Loucy (cell line): ENCODE measurements at regions not wholly inside any gene's neighbourhood (a gene's known extent, or its start where the extent isn't known, plus 50 kb on each side); places are given as distances from the start of the nearest gene placed in this dataset.

ENCODE experiments used
- H2AFZ ChIP-seq: fragments of 200-600 bp; sonication (generic); 2 replicates; pipeline ENCODE4 v1.6.0; 2016; ENCODE audit warnings: antibody characterized with exemption, mild to moderate bottlenecking, low read length, moderate library complexity
- H3F3A ChIP-seq: fragments of 200-600 bp; 2 replicates; pipeline ENCODE4 v1.6.0; 2016; ENCODE audit warnings: antibody characterized with exemption, low read depth, mild to moderate bottlenecking
- H3K27me3 ChIP-seq: fragments of 200-600 bp; sonication (generic); 2 replicates; pipeline ENCODE4 v1.6.1; 2014; ENCODE audit warnings: low read length, mild to moderate bottlenecking; ENCODE audit not compliant: insufficient read depth, poor library complexity, severe bottlenecking
- H3K36me3 ChIP-seq: fragments of 200-600 bp; sonication (generic); 2 replicates; pipeline ENCODE4 v1.6.1; 2016; ENCODE audit warnings: low read length; ENCODE audit not compliant: insufficient read depth
- H3K4me1 ChIP-seq: fragments of 200-600 bp; sonication (generic); 2 replicates; pipeline ENCODE4 v1.5.1; 2014; ENCODE audit warnings: low read length, mild to moderate bottlenecking; ENCODE audit not compliant: insufficient read depth, poor library complexity, severe bottlenecking
- H3K4me2 ChIP-seq: fragments of 200-600 bp; sonication (generic); 2 replicates; pipeline ENCODE4 v1.6.0; 2014; ENCODE audit warnings: antibody characterized with exemption, low read length, low read depth, mild to moderate bottlenecking; ENCODE audit not compliant: poor library complexity, severe bottlenecking
- H3K4me3 ChIP-seq: fragments of 200-600 bp; sonication (generic); 2 replicates; pipeline ENCODE4 v1.5.1; 2014; ENCODE audit warnings: low read length, mild to moderate bottlenecking, mixed read lengths; ENCODE audit not compliant: poor library complexity, severe bottlenecking
- H3K79me2 ChIP-seq: fragments of 200-600 bp; sonication (generic); 2 replicates; pipeline ENCODE4 v1.6.1; 2014; ENCODE audit warnings: low read length; ENCODE audit not compliant: insufficient read depth
- H3K9ac ChIP-seq: fragments of 200-600 bp; sonication (generic); 2 replicates; pipeline ENCODE4 v1.6.0; 2014; ENCODE audit warnings: mild to moderate bottlenecking, low read depth, low read length, moderate library complexity; ENCODE audit not compliant: poor library complexity, severe bottlenecking
- H3K9me2 ChIP-seq: fragments of 200-600 bp; sonication (generic); replicated peaks from 2 replicates; pipeline ENCODE4 v1.6.1; 2016; ENCODE audit warnings: low read depth, low read length, mixed read lengths
- H3K9me3 ChIP-seq: fragments of 200-600 bp; sonication (generic); 2 replicates; pipeline ENCODE4 v1.6.1; 2014; ENCODE audit warnings: mild to moderate bottlenecking, antibody characterized with exemption, low read length, low read depth; ENCODE audit not compliant: insufficient read depth
- H4K20me1 ChIP-seq: fragments of 200-600 bp; sonication (generic); 2 replicates; pipeline ENCODE4 v1.6.0; 2014; ENCODE audit warnings: antibody characterized with exemption, low read length, mild to moderate bottlenecking; ENCODE audit not compliant: insufficient read depth, poor library complexity, severe bottlenecking
- CTCF ChIP-seq: fragments of 200-600 bp; sonication (generic); conservative IDR thresholded peaks from 2 replicates; pipeline ENCODE4 v1.5.1; 2014; ENCODE audit warnings: mild to moderate bottlenecking, antibody characterized with exemption, low read length
- EZH2phosphoT487 ChIP-seq: fragments of 200-600 bp; IDR thresholded peaks from 2 replicates; pipeline ENCODE4 v1.6.1; 2018; ENCODE audit warnings: antibody characterized with exemption, mild to moderate bottlenecking, moderate library complexity, borderline replicate concordance

DNA sequence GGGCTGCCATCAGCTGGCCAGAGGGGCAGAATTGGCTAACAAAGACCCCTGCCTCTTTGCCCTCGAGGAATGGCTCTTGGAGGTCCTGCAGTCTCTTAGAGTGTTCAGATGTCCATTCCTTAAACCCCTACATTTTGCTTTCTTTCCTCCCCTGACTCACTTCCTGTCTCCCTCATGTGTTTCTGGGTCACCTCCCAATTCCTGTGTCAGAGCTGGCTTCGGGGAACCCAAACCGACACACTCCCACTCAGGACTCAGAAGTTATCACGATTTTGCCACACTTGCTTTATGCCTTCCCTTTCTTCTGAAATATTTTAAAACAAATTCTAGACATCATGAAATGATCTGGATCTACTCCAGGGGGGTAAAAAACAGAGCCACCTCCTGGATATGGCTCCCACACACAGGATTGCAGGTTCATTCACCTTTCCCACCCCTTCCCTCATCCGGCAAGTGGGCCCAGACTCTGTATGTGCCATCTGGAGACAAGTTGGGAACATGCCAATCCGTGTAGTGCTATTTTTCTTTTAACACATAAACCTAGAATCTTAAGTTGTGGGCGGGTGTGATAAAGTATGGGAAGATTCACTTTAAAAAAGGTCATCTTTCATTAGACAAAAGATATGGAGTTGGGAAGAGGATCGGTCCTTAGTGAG is 145.7 kb downstream of the NXNL2 start:
- Histone ChIP-seq H3K4me3 (no peak overlapping the region), H4K20me1 (no peaks in the 10 kb centered on the region), H3K27me3 (no peaks in the 10 kb centered on the region), H3K36me3 (no peaks in the 10 kb centered on the region), H3K9me2 (no peaks in the 10 kb centered on the region), H3K9ac (no peak overlapping the region), H3K9me3 (no peaks in the 10 kb centered on the region), H2AFZ (no peak overlapping the region), H3K4me2 (no peak overlapping the region), H3K79me2 (no peaks in the 10 kb centered on the region), H3F3A (no peaks in the 10 kb centered on the region), H3K4me1 (no peaks in the 10 kb centered on the region)
- TF ChIP-seq EZH2phosphoT487 = no peak
- TF ChIP-seq CTCF = no peak

DNA sequence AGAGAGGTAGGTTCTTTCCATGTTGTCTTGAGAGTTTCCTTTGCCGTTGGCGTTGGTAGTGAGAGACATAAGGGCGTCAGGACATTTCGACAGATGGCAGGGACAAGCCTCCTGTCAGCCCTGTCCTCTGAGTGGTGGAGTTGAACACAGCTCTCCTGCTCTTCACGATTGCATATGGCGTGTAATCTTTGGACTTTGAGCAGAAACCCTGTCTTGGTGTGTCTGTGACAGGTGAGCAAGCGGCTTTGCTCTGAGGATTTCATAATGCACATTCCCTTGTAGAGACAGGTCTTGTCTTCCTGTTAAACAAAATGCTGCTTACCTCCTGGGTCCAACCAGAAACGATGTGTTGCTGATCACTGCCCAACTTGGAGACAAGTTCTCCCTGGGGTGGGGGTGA is 146.5 kb downstream of the NXNL2 start:
- Histone ChIP-seq H4K20me1 (no peaks in the 10 kb centered on the region), H3K27me3 (no peaks in the 10 kb centered on the region), H3K4me3 (no peak overlapping the region), H2AFZ (no peak overlapping the region), H3K9ac (no peak overlapping the region), H3K4me2 (no peak overlapping the region), H3K4me1 (no peaks in the 10 kb centered on the region), H3F3A (no peaks in the 10 kb centered on the region), H3K36me3 (no peaks in the 10 kb centered on the region), H3K9me2 (no peaks in the 10 kb centered on the region), H3K79me2 (no peaks in the 10 kb centered on the region), H3K9me3 (no peaks in the 10 kb centered on the region)
- TF ChIP-seq CTCF (no peak), EZH2phosphoT487 (no peak)

GRCh38 chr9:88682431-88682831 is 147.5 kb downstream of the NXNL2 start:
- H3K9me3 ChIP-seq = no peaks in the 10 kb centered on the region
- no peak overlapping the region for H3K9ac ChIP-seq
- H3K4me2 ChIP-seq = no peak overlapping the region
- no peaks in the 10 kb centered on the region for H3K9me2 ChIP-seq
- TF ChIP-seq CTCF = no peak
- no peak for TF ChIP-seq EZH2phosphoT487
- H4K20me1 ChIP-seq = no peaks in the 10 kb centered on the region
- H3F3A ChIP-seq = no peaks in the 10 kb centered on the region
- H2AFZ ChIP-seq = no peak overlapping the region
- H3K4me3 ChIP-seq = no peak overlapping the region
- no peaks in the 10 kb centered on the region for H3K27me3 ChIP-seq
- H3K4me1 ChIP-seq = no peaks in the 10 kb centered on the region
- H3K79me2 ChIP-seq = no peaks in the 10 kb centered on the region
- H3K36me3 ChIP-seq = no peaks in the 10 kb centered on the region
